ENCODE measurements at regions not wholly inside any gene's neighbourhood (a gene's known extent, or its start where the extent isn't known, plus 50 kb on each side); places are given as distances from the start of the nearest gene placed in this dataset.

GRCh38 chr13:29936051-29936813, 85.8 kb upstream of the UBL3 start:
- Histone ChIP-seq H3K27me3 (no peaks in the 10 kb centered on the region), H3K36me3 (no peaks in the 10 kb centered on the region), H3K4me1 (no peaks in the 10 kb centered on the region), H3K27ac (no peak overlapping the region), H3K9me3 (no peaks in the 10 kb centered on the region), H3K4me3 (no peak overlapping the region)
- TF ChIP-seq EP300 (IDR thresholded peaks at IDR 0.05) = no peak
- no peak for TF ChIP-seq CTCF (IDR thresholded peaks at IDR 0.05)
- TF ChIP-seq POLR2A (IDR thresholded peaks at IDR 0.05) = no peak
- no peak for TF ChIP-seq POLR2AphosphoS5 (IDR thresholded peaks at IDR 0.05)
- 46% methylated on average over 13 of the region's 13 CpGs for WGBS
- DNase-seq (ENCODE audit: low spot score in 2 of 2) = no peak

- WGBS = 67% methylated on average over 6 of the region's 6 CpGs
- TF ChIP-seq CTCF (IDR thresholded peaks at IDR 0.05) (no peak), POLR2AphosphoS5 (IDR thresholded peaks at IDR 0.05) (no peak), EP300 (IDR thresholded peaks at IDR 0.05) (no peak), POLR2A (IDR thresholded peaks at IDR 0.05) (no peak)
- Histone ChIP-seq H3K36me3 (no peaks in the 10 kb centered on the region), H3K4me3 (no peak overlapping the region), H3K4me1 (no peaks in the 10 kb centered on the region), H3K9me3 (no peaks in the 10 kb centered on the region), H3K27me3 (no peaks in the 10 kb centered on the region), H3K27ac (no peak overlapping the region)
- no peak for DNase-seq (ENCODE audit: low spot score in 2 of 2)
Observed at GRCh38 chr13:29935309-29935981, 85.0 kb upstream of the UBL3 start.

GRCh38 chr13:29934531-29935308, 84.3 kb upstream of the UBL3 start:
- 71% methylated on average over 6 of the region's 7 CpGs for WGBS
- no peak overlapping the region for H3K4me3 ChIP-seq
- no peaks in the 10 kb centered on the region for H3K36me3 ChIP-seq
- H3K4me1 ChIP-seq = no peaks in the 10 kb centered on the region
- H3K9me3 ChIP-seq = no peaks in the 10 kb centered on the region
- DNase-seq (ENCODE audit: low spot score in 2 of 2) = no peak
- TF ChIP-seq POLR2A (IDR thresholded peaks at IDR 0.05) = no peak
- TF ChIP-seq CTCF (IDR thresholded peaks at IDR 0.05) = no peak
- no peak for TF ChIP-seq POLR2AphosphoS5 (IDR thresholded peaks at IDR 0.05)
- no peak for TF ChIP-seq EP300 (IDR thresholded peaks at IDR 0.05)
- no peak overlapping the region for H3K27ac ChIP-seq
- H3K27me3 ChIP-seq = no peaks in the 10 kb centered on the region

GRCh38 chr13:29933401-29933800, 83.0 kb upstream of the UBL3 start:
- DNase-seq (ENCODE audit: low spot score in 2 of 2) = no peak
- Histone ChIP-seq H3K27me3 (no peaks in the 10 kb centered on the region), H3K27ac (no peak overlapping the region), H3K4me3 (no peak overlapping the region), H3K9me3 (no peaks in the 10 kb centered on the region), H3K36me3 (no peaks in the 10 kb centered on the region), H3K4me1 (no peaks in the 10 kb centered on the region)
- 97% methylated on average over 6 of the region's 6 CpGs for WGBS
- TF ChIP-seq CTCF (IDR thresholded peaks at IDR 0.05) = no peak
- TF ChIP-seq EP300 (IDR thresholded peaks at IDR 0.05) = no peak
- no peak for TF ChIP-seq POLR2A (IDR thresholded peaks at IDR 0.05)
- TF ChIP-seq POLR2AphosphoS5 (IDR thresholded peaks at IDR 0.05) = no peak

GRCh38 chr13:29931696-29932095, 81.3 kb upstream of the UBL3 start:
- no peaks in the 10 kb centered on the region for H3K36me3 ChIP-seq
- H3K9me3 ChIP-seq = no peaks in the 10 kb centered on the region
- no peaks in the 10 kb centered on the region for H3K4me1 ChIP-seq
- TF ChIP-seq POLR2AphosphoS5 (IDR thresholded peaks at IDR 0.05) = no peak
- no peak for TF ChIP-seq CTCF (IDR thresholded peaks at IDR 0.05)
- TF ChIP-seq POLR2A (IDR thresholded peaks at IDR 0.05) = no peak
- no peak for TF ChIP-seq EP300 (IDR thresholded peaks at IDR 0.05)
- no peak for DNase-seq (ENCODE audit: low spot score in 2 of 2)
- H3K27me3 ChIP-seq = no peaks in the 10 kb centered on the region
- H3K27ac ChIP-seq = no peak overlapping the region
- no peak overlapping the region for H3K4me3 ChIP-seq
